HL-60 (cell line): ENCODE measurements at regions not wholly inside any gene's neighbourhood (a gene's known extent, or its start where the extent isn't known, plus 50 kb on each side); places are given as distances from the start of the nearest gene placed in this dataset.

Experiments used
- DNase-seq, 2 experiments: peaks; one replicate each; pipeline ENCODE4 v3.0.0-alpha.2; 2010 to 2020; ENCODE audit warnings: low read depth in 1 of 2, low spot score in 1 of 2
- H3K27ac ChIP-seq: fragments of 250-450 bp; sonication (Bioruptor Pico); replicated peaks from 2 replicates; pipeline ENCODE4 v1.5.1; 2020; ENCODE audit warnings: mild to moderate bottlenecking, moderate library complexity
- H3K27me3 ChIP-seq: fragments of 250-450 bp; sonication (Bioruptor Pico); 2 replicates; pipeline ENCODE4 v1.5.1; 2021; ENCODE audit warnings: mild to moderate bottlenecking, moderate library complexity; ENCODE audit not compliant: insufficient read depth, poor library complexity, severe bottlenecking
- H3K4me3 ChIP-seq: replicated peaks from 2 replicates; pipeline ENCODE4 v1.5.1; 2011; ENCODE audit warnings: mild to moderate bottlenecking, control low read depth, low read length; ENCODE audit not compliant: insufficient read depth
- CTCF ChIP-seq: IDR thresholded peaks from one replicate; pipeline ENCODE4 v1.5.1; 2011; ENCODE audit warnings: low read length, control low read depth, inconsistent platforms; ENCODE audit not compliant: insufficient read depth
- GABPA ChIP-seq: IDR thresholded peaks from 2 replicates; pipeline ENCODE4 v1.6.1; 2012; ENCODE audit warnings: low read depth
- POLR2AphosphoS5 ChIP-seq: IDR thresholded peaks from 2 replicates; pipeline ENCODE4 v1.6.1; 2012; ENCODE audit warnings: low read depth
- REST ChIP-seq: IDR thresholded peaks from 2 replicates; pipeline ENCODE4 v1.6.1; 2012; ENCODE audit warnings: low read depth; ENCODE audit not compliant: insufficient replicate concordance
- SPI1 ChIP-seq: IDR thresholded peaks from 2 replicates; pipeline ENCODE4 v1.6.1; 2012; ENCODE audit warnings: low read depth, mild to moderate bottlenecking, borderline replicate concordance

GRCh38 chr5:85311536-85311935 lies 926.9 kb upstream of the EDIL3 start:
- DNase-seq, result no peak
- no peak for TF ChIP-seq REST
- no peak for TF ChIP-seq GABPA
- no peak for TF ChIP-seq POLR2AphosphoS5
- TF ChIP-seq SPI1, result no peak
- no peak for TF ChIP-seq CTCF
- Histone ChIP-seq H3K27me3 (no peaks in the 10 kb centered on the region), H3K27ac (no peak overlapping the region), H3K4me3 (no peak overlapping the region)

DNA sequence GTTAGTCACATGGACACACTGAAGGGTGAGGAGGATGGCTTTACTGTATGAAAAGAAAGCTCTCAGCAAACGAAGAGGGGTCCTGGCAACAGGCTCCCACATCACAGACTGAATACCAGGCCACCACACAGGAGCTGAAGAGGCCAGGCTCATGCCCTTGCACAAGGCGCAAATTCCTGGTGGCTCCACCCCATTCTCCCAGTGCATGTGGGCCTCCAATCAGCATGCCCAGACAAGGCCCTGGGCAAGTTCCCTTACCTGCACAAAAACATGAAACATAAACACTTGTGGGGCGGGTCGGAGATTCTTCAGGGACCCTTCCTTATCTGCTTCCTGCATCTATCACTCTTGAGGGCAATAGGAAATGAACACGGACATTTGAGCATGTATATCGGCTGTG lies 935.8 kb upstream of the EDIL3 start:
- no peak for TF ChIP-seq POLR2AphosphoS5
- no peak for TF ChIP-seq SPI1
- TF ChIP-seq CTCF, result no peak
- TF ChIP-seq GABPA, result no peak
- no peak for TF ChIP-seq REST
- no peak for DNase-seq
- Histone ChIP-seq H3K27ac (no peak overlapping the region), H3K27me3 (no peaks in the 10 kb centered on the region), H3K4me3 (no peak overlapping the region)

- Histone ChIP-seq H3K27me3 (no peaks in the 10 kb centered on the region), H3K4me3 (no peak overlapping the region), H3K27ac (no peak overlapping the region)
- DNase-seq, result no peak
- TF ChIP-seq REST (no peak), CTCF (no peak), GABPA (no peak), POLR2AphosphoS5 (no peak), SPI1 (no peak)
Measured at GRCh38 chr5:85333276-85333675, 948.6 kb upstream of the EDIL3 start.
